ENCODE measurements at regions not wholly inside any gene's neighbourhood (a gene's known extent, or its start where the extent isn't known, plus 50 kb on each side); places are given as distances from the start of the nearest gene placed in this dataset.

DNA sequence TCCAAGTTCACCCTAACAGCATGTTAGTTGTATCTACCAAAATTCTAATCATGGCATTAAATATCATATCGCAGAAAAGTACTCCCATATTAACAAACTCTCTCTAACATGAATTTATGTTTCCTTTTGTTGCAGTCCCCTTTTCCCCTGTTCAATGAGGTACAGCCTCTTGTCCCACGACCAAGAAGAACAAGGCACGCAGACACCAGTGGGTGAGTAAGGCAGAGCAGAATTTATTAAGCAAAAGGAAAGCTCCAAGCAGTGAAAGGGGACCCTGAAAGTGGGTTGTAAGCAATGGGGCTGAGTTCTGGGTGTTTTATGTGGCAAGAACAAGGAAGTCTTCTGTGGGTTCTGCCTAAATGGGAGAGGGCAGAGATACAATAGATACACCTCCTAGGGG, 183.5 kb downstream of the LURAP1L start:
- TF ChIP-seq EZH2 (IDR thresholded peaks at IDR 0.05; ENCODE audit: insufficient read depth, poor library complexity, severe bottlenecking) (no peak), EZH2phosphoT487 (IDR thresholded peaks at IDR 0.05; ENCODE audit: insufficient read depth, low read depth) (no peak)
